Neuronal stem cell (in vitro differentiated cells): ENCODE measurements at regions not wholly inside any gene's neighbourhood (a gene's known extent, or its start where the extent isn't known, plus 50 kb on each side); places are given as distances from the start of the nearest gene placed in this dataset.

Experiments used
- DNase-seq: peaks from one replicate; pipeline ENCODE4 v3.0.0-alpha.2; 2013; ENCODE audit warnings: low spot score
- H2AFZ ChIP-seq: one replicate; pipeline ENCODE4 v1.6.1; 2013; ENCODE audit warnings: mild to moderate bottlenecking, low read length, inconsistent platforms
- H2AK5ac ChIP-seq: 2 replicates; pipeline ENCODE4 v1.6.1; 2013; ENCODE audit warnings: low read depth, mild to moderate bottlenecking, inconsistent platforms, low read length, moderate library complexity, mixed read lengths
- H2BK120ac ChIP-seq: 2 replicates; pipeline ENCODE4 v1.6.1; 2013; ENCODE audit warnings: low read depth, mild to moderate bottlenecking, inconsistent platforms, low read length, moderate library complexity, mixed read lengths
- H2BK12ac ChIP-seq: one replicate; pipeline ENCODE4 v1.6.1; 2013; ENCODE audit warnings: low read length, inconsistent platforms
- H2BK15ac ChIP-seq: 2 replicates; pipeline ENCODE4 v1.6.1; 2013; ENCODE audit warnings: mild to moderate bottlenecking, low read length, inconsistent platforms, mixed read lengths
- H2BK5ac ChIP-seq: one replicate; pipeline ENCODE4 v1.6.1; 2013; ENCODE audit warnings: inconsistent platforms, mild to moderate bottlenecking, low read length, moderate library complexity
- H3K14ac ChIP-seq: one replicate; pipeline ENCODE4 v1.6.1; 2013; ENCODE audit warnings: low read length, inconsistent platforms
- H3K18ac ChIP-seq: 2 replicates; pipeline ENCODE4 v1.6.1; 2013; ENCODE audit warnings: low read length, inconsistent platforms
- H3K23ac ChIP-seq: 2 replicates; pipeline ENCODE4 v1.6.1; 2013; ENCODE audit warnings: low read depth, mild to moderate bottlenecking, mixed read lengths, low read length, inconsistent platforms; ENCODE audit not compliant: poor library complexity
- H3K27ac ChIP-seq: replicated peaks from 3 replicates; pipeline ENCODE4 v1.5.1; 2013; ENCODE audit warnings: low read length, inconsistent platforms
- H3K27me3 ChIP-seq, 3 experiments: 2 replicates each; pipeline ENCODE4 v1.6.1; 2013; ENCODE audit warnings: low read length in 3 of 3, mild to moderate bottlenecking in 2 of 3, inconsistent platforms in 1 of 3, low read depth in 1 of 3, mixed read lengths in 1 of 3, moderate library complexity in 1 of 3; ENCODE audit not compliant: control insufficient read depth in 3 of 3, insufficient read depth in 3 of 3
- H3K36me3 ChIP-seq, 2 donors: replicated peaks in 1 of 2; 2 replicates each; pipeline ENCODE4 v1.6.1; 2013; ENCODE audit warnings: low read length in 2 of 2; ENCODE audit not compliant: control insufficient read depth in 2 of 2, insufficient read depth in 2 of 2
- H3K4ac ChIP-seq: 2 replicates; pipeline ENCODE4 v1.6.1; 2013; ENCODE audit warnings: inconsistent platforms, mild to moderate bottlenecking, low read length, moderate library complexity
- H3K4me1 ChIP-seq, 2 donors: 1 replicate in 1 of 2; 2 replicates in 1 of 2; pipeline ENCODE4 v1.6.1; 2013; ENCODE audit warnings: low read length in 2 of 2, low read depth in 1 of 2; ENCODE audit not compliant: control insufficient read depth in 2 of 2, insufficient read depth in 1 of 2
- H3K4me2 ChIP-seq: one replicate; pipeline ENCODE4 v1.6.1; 2013; ENCODE audit warnings: mild to moderate bottlenecking, low read length, inconsistent platforms; ENCODE audit not compliant: insufficient read depth, poor library complexity, severe bottlenecking
- H3K4me3 ChIP-seq, 2 donors: 2 replicates each; pipeline ENCODE4 v1.5.1; 2013; ENCODE audit warnings: low read length in 2 of 2, mild to moderate bottlenecking in 2 of 2, inconsistent platforms in 1 of 2, moderate library complexity in 1 of 2
- H3K79me1 ChIP-seq: one replicate; pipeline ENCODE4 v1.6.1; 2013; ENCODE audit warnings: low read depth, mild to moderate bottlenecking, inconsistent platforms, low read length, moderate library complexity
- H3K9ac ChIP-seq: one replicate; pipeline ENCODE4 v1.6.1; 2013; ENCODE audit warnings: mild to moderate bottlenecking, low read depth, low read length, inconsistent platforms; ENCODE audit not compliant: poor library complexity
- H3K9me3 ChIP-seq, 2 donors: replicated peaks in 1 of 2; 2 replicates each; pipeline versions ENCODE3 to v1.6.1; 2013; ENCODE audit warnings: low read length in 2 of 2, mild to moderate bottlenecking in 2 of 2, inconsistent platforms in 1 of 2, low read depth in 1 of 2, mixed read lengths in 1 of 2, moderate library complexity in 1 of 2; ENCODE audit not compliant: control insufficient read depth in 2 of 2, insufficient read depth in 1 of 2
- H4K8ac ChIP-seq: one replicate; pipeline ENCODE4 v1.6.1; 2013; ENCODE audit warnings: low read depth, mild to moderate bottlenecking, inconsistent platforms, low read length, moderate library complexity
- H4K91ac ChIP-seq: one replicate; pipeline ENCODE4 v1.6.1; 2013; ENCODE audit warnings: low read length, low read depth, mild to moderate bottlenecking, inconsistent platforms; ENCODE audit not compliant: poor library complexity
- WGBS, 2 donors: extraction: QIAGEN DNeasy Blood & Tissue Kit; methylation state at CpG; one replicate each; pipeline ENCODE4 v1.1.7; 2013; ENCODE audit warnings: missing lambda C conversion rate in 2 of 2, mixed read lengths in 1 of 2; ENCODE audit not compliant: insufficient read length in 2 of 2, insufficient replicate concordance in 1 of 2; ENCODE audit errors: extremely low coverage in 2 of 2; 5-methylcytosine and 5-hydroxymethylcytosine counted together

- no peaks in the 10 kb centered on the region for H3K9me3 ChIP-seq
- H4K8ac ChIP-seq = no peak overlapping the region
- H2BK120ac ChIP-seq = no peak overlapping the region
- H2AFZ ChIP-seq = no peak overlapping the region
- H3K4me3 ChIP-seq = no peak overlapping the region
- DNase-seq = no peak
- no peak overlapping the region for H2AK5ac ChIP-seq
- H2BK12ac ChIP-seq = no peak overlapping the region
- no peak overlapping the region for H3K18ac ChIP-seq
- H3K4ac ChIP-seq = no peak overlapping the region
- H2BK15ac ChIP-seq = no peak overlapping the region
- no peak overlapping the region for H3K23ac ChIP-seq
- H3K27ac ChIP-seq = no peak overlapping the region
- no peaks in the 10 kb centered on the region for H3K79me1 ChIP-seq
- no peaks in the 10 kb centered on the region for H3K27me3 ChIP-seq
- no peak overlapping the region for H2BK5ac ChIP-seq
- WGBS, 2 donors = no CpG with 5 or more reads among the region's 6 CpGs
- H3K14ac ChIP-seq = no peak overlapping the region
- H3K4me1 ChIP-seq = no peaks in the 10 kb centered on the region
- no peak overlapping the region for H3K9ac ChIP-seq
- H3K36me3 ChIP-seq = no peaks in the 10 kb centered on the region
- no peak overlapping the region for H4K91ac ChIP-seq
- H3K4me2 ChIP-seq = no peak overlapping the region
Observed at GRCh38 chr6:1216488-1216974, 95.4 kb upstream of the FOXQ1 start.

GRCh38 chr6:1215884-1216487 lies 95.9 kb upstream of the FOXQ1 start:
- Histone ChIP-seq H3K36me3 (no peaks in the 10 kb centered on the region), H2BK5ac (no peak overlapping the region), H3K23ac (no peak overlapping the region), H3K4ac (no peak overlapping the region), H3K14ac (peak overlapping the region; percentile 22), H3K79me1 (no peaks in the 10 kb centered on the region), H3K27me3 (no peaks in the 10 kb centered on the region), H3K4me3 (no peak overlapping the region), H2BK15ac (no peak overlapping the region), H3K18ac (no peak overlapping the region), H2AK5ac (no peak overlapping the region), H2BK120ac (no peak overlapping the region), H4K8ac (no peak overlapping the region), H3K27ac (no peak overlapping the region), H2AFZ (no peak overlapping the region), H2BK12ac (no peak overlapping the region), H3K9ac (no peak overlapping the region), H3K4me2 (no peak overlapping the region), H3K9me3 (no peaks in the 10 kb centered on the region), H4K91ac (no peak overlapping the region), H3K4me1 (no peaks in the 10 kb centered on the region)
- no CpG with 5 or more reads among the region's 11 CpGs for WGBS, 2 donors
- no peak for DNase-seq

GRCh38 chr6:1215023-1215422 lies 96.9 kb upstream of the FOXQ1 start:
- H3K27me3 ChIP-seq = no peaks in the 10 kb centered on the region
- H3K18ac ChIP-seq = no peak overlapping the region
- no peak overlapping the region for H3K23ac ChIP-seq
- H4K91ac ChIP-seq = no peak overlapping the region
- H2BK120ac ChIP-seq = no peak overlapping the region
- H3K4me2 ChIP-seq = no peak overlapping the region
- no peak overlapping the region for H3K4me3 ChIP-seq
- no peak overlapping the region for H3K9ac ChIP-seq
- no peak overlapping the region for H3K4ac ChIP-seq
- H2BK15ac ChIP-seq = no peak overlapping the region
- no peak for DNase-seq
- H3K27ac ChIP-seq = no peak overlapping the region
- H3K79me1 ChIP-seq = no peaks in the 10 kb centered on the region
- no peak overlapping the region for H4K8ac ChIP-seq
- H2AK5ac ChIP-seq = no peak overlapping the region
- no peaks in the 10 kb centered on the region for H3K36me3 ChIP-seq
- H2BK5ac ChIP-seq = no peak overlapping the region
- no peaks in the 10 kb centered on the region for H3K9me3 ChIP-seq
- H2BK12ac ChIP-seq = no peak overlapping the region
- H3K4me1 ChIP-seq = no peaks in the 10 kb centered on the region
- no CpG with 5 or more reads among the region's 3 CpGs for WGBS, 2 donors
- H3K14ac ChIP-seq = no peak overlapping the region
- no peak overlapping the region for H2AFZ ChIP-seq

GRCh38 chr6:1212919-1213318 lies 99.0 kb upstream of the FOXQ1 start:
- no peaks in the 10 kb centered on the region for H3K36me3 ChIP-seq
- H3K27ac ChIP-seq = no peak overlapping the region
- H3K9me3 ChIP-seq = no peaks in the 10 kb centered on the region
- H2AK5ac ChIP-seq = no peak overlapping the region
- H2BK5ac ChIP-seq = no peak overlapping the region
- no peak overlapping the region for H2BK12ac ChIP-seq
- no peak overlapping the region for H2AFZ ChIP-seq
- H3K4me3 ChIP-seq = no peak overlapping the region
- H4K91ac ChIP-seq = no peak overlapping the region
- no peaks in the 10 kb centered on the region for H3K27me3 ChIP-seq
- no peak for DNase-seq
- no peak overlapping the region for H3K14ac ChIP-seq
- H3K9ac ChIP-seq = no peak overlapping the region
- H3K4ac ChIP-seq = no peak overlapping the region
- no peaks in the 10 kb centered on the region for H3K4me1 ChIP-seq
- H3K4me2 ChIP-seq = no peak overlapping the region
- WGBS, 2 donors = no CpG with 5 or more reads among the region's 2 CpGs
- H3K18ac ChIP-seq = no peak overlapping the region
- no peak overlapping the region for H2BK120ac ChIP-seq
- H4K8ac ChIP-seq = no peak overlapping the region
- H3K79me1 ChIP-seq = no peaks in the 10 kb centered on the region
- no peak overlapping the region for H3K23ac ChIP-seq
- H2BK15ac ChIP-seq = no peak overlapping the region
